Peyer's patch (tissue), 4 donors: ENCODE measurements at regions not wholly inside any gene's neighbourhood (a gene's known extent, or its start where the extent isn't known, plus 50 kb on each side); places are given as distances from the start of the nearest gene placed in this dataset.

Experiments used
- POLR2A ChIP-seq, 2 donors: fragments of 450-650 bp; IDR thresholded peaks; one replicate each; pipeline ENCODE4 v1.5.1; 2017; ENCODE audit warnings: antibody characterized with exemption in 2 of 2, mild to moderate bottlenecking in 2 of 2, moderate library complexity in 2 of 2
- TF ChIP-seq, protein P1 (sequence below), 6 experiments: fragments of 450-650 bp in 4 of 6; fragments of 200-600 bp in 2 of 6; sonication (generic) in 1 of 6; IDR thresholded peaks; one replicate each; pipeline ENCODE4 v1.5.1; 2017 to 2019; ENCODE audit warnings: antibody characterized with exemption in 6 of 6, mild to moderate bottlenecking in 3 of 6, moderate library complexity in 1 of 6

DNA sequence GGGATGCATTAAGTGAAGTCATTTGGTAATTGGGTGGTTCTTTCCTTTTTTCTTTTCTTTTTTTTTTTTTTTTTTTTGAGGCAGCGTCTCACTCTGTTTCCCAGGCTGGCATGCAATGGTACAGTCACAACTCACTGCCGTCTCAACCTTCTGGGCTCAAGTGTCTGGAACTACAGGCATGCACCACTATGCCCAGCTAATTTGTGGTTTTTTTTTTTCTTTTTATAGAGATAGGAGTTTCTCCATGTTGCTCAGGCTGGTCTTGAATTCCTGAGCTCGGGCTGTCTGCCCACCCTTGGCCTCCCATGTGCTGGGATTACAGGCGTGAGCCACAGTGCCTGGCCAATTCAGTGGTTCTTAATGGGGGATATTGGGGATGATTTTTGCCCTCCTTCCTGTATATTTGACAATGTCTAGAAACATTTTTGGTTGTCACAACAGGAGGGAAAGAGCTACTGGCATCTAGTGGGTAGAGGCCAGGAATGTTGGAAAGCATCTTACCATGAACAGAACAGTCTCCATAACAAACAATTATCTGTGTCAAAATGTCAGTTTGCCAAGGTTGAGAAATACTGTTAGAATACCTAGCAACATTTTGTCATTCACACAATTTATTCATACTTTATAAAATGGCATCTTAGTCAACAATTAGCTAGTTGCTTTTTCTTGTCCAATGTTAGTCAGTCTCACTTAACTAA is 79.4 kb upstream of the CNTN3 start:
- TF ChIP-seq, protein P1, sequence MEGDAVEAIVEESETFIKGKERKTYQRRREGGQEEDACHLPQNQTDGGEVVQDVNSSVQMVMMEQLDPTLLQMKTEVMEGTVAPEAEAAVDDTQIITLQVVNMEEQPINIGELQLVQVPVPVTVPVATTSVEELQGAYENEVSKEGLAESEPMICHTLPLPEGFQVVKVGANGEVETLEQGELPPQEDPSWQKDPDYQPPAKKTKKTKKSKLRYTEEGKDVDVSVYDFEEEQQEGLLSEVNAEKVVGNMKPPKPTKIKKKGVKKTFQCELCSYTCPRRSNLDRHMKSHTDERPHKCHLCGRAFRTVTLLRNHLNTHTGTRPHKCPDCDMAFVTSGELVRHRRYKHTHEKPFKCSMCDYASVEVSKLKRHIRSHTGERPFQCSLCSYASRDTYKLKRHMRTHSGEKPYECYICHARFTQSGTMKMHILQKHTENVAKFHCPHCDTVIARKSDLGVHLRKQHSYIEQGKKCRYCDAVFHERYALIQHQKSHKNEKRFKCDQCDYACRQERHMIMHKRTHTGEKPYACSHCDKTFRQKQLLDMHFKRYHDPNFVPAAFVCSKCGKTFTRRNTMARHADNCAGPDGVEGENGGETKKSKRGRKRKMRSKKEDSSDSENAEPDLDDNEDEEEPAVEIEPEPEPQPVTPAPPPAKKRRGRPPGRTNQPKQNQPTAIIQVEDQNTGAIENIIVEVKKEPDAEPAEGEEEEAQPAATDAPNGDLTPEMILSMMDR (IDR thresholded peaks at IDR 0.05): no peak
- TF ChIP-seq POLR2A (IDR thresholded peaks at IDR 0.05): no peak
